A673 (cell line): ENCODE measurements at regions not wholly inside any gene's neighbourhood (a gene's known extent, or its start where the extent isn't known, plus 50 kb on each side); places are given as distances from the start of the nearest gene placed in this dataset.

Source experiments
- BruUV-seq: library from RNA; stranded (reverse); fragments of 400-500 nt; replicated peaks from 2 replicates; lab custom pipeline; 2021; lab: Mats Ljungman, UMichigan
- CTCF ChIA-PET: fragments of 300-600 bp; sonication (Branson Sonifier 250); formaldehyde crosslinking; loops from one replicate; lab custom pipeline; 2022; ENCODE audit warnings: antibody characterized with exemption; lab: Charles Lee
- POLR2A ChIA-PET: fragments of 300-600 bp; sonication (Branson Sonifier 250); formaldehyde crosslinking; loops from one replicate; lab custom pipeline; 2022; ENCODE audit warnings: antibody characterized with exemption; ENCODE audit not compliant: low non-redundant PET; lab: Charles Lee
- DNase-seq: peaks from one replicate; pipeline ENCODE4 v3.0.0-alpha.2; 2015; ENCODE audit warnings: low spot score
- H3K27ac ChIP-seq: fragments of 200-600 bp; sonication (generic); 2 replicates; pipeline ENCODE4 v1.5.1; 2016; ENCODE audit warnings: mixed run types, low read depth, mild to moderate bottlenecking, mixed read lengths, antibody characterized with exemption, low read length; ENCODE audit not compliant: poor library complexity, severe bottlenecking
- H3K27me3 ChIP-seq: fragments of 200-600 bp; sonication (generic); replicated peaks from 2 replicates; pipeline ENCODE4 v1.6.1; 2017; ENCODE audit warnings: mixed run types, low read depth, mild to moderate bottlenecking, mixed read lengths, antibody characterized with exemption, low read length; ENCODE audit not compliant: insufficient read depth, poor library complexity
- H3K36me3 ChIP-seq: fragments of 200-600 bp; sonication (generic); 2 replicates; pipeline ENCODE4 v1.6.1; 2016; ENCODE audit warnings: mixed run types, mild to moderate bottlenecking, mixed read lengths, antibody characterized with exemption, low read length; ENCODE audit not compliant: insufficient read depth, poor library complexity, severe bottlenecking
- H3K4me1 ChIP-seq: fragments of 200-600 bp; sonication (generic); 2 replicates; pipeline ENCODE4 v1.6.1; 2017; ENCODE audit warnings: mixed run types, mild to moderate bottlenecking, mixed read lengths, antibody characterized with exemption, low read length; ENCODE audit not compliant: insufficient read depth, poor library complexity, severe bottlenecking
- H3K4me3 ChIP-seq: fragments of 200-600 bp; sonication (generic); 2 replicates; pipeline ENCODE4 v1.5.1; 2016; ENCODE audit warnings: low read depth, mixed run types, mild to moderate bottlenecking, mixed read lengths, low read length; ENCODE audit not compliant: poor library complexity, severe bottlenecking
- H3K9me3 ChIP-seq: fragments of 200-600 bp; sonication (generic); 2 replicates; pipeline ENCODE4 v1.6.1; 2016; ENCODE audit warnings: mixed run types, low read depth, mild to moderate bottlenecking, mixed read lengths, antibody characterized with exemption, low read length; ENCODE audit not compliant: poor library complexity, severe bottlenecking
- CTCF ChIP-seq: fragments of 300-800, 200-600 bp; sonication (generic); conservative IDR thresholded peaks from 2 replicates; pipeline ENCODE4 v1.5.1; 2017; ENCODE audit warnings: low read depth, mild to moderate bottlenecking, antibody characterized with exemption, low read length, moderate library complexity, mixed read lengths
- EZH2 ChIP-seq: fragments of 200-600 bp; sonication (generic); IDR thresholded peaks from 2 replicates; pipeline ENCODE4 v1.6.1; 2017; ENCODE audit warnings: borderline replicate concordance, low read depth, mild to moderate bottlenecking, mixed read lengths, antibody characterized with exemption, low read length; ENCODE audit not compliant: poor library complexity, severe bottlenecking
- intact Hi-C: fragments of 100-400 bp; cut with micrococcal nuclease; formaldehyde crosslinking; loops from one replicate; pipeline ENCODE4 v1.10.0; 2022; ENCODE audit not compliant: unreplicated experiment

- H3K9me3 ChIP-seq: no peaks in the 10 kb centered on the region
Measured at GRCh38 chr14:71527838-71528237, 404.4 kb upstream of the RGS6 start.

GRCh38 chr14:71529848-71530247, 402.4 kb upstream of the RGS6 start:
- ChIA-PET POLR2A (no interaction called here), CTCF (no interaction called here)
- DNase-seq: peak; percentile 42
- no TSS peak for BruUV-seq
- H3K4me3 ChIP-seq: no peak overlapping the region
- intact Hi-C loops: no loop called here
- TF ChIP-seq EZH2: no peak
- no peak for TF ChIP-seq CTCF
- no peaks in the 10 kb centered on the region for H3K36me3 ChIP-seq
- no peaks in the 10 kb centered on the region for H3K27me3 ChIP-seq
- peaks cover 53% of the 10 kb centered on the region for H3K4me1 ChIP-seq
- H3K27ac ChIP-seq: no peak overlapping the region
- no peaks in the 10 kb centered on the region for H3K9me3 ChIP-seq

More at GRCh38 chr14:71527838-71528237, 404.4 kb upstream of the RGS6 start:
- intact Hi-C loops: no loop called here
- Histone ChIP-seq H3K4me1 (peaks cover 67% of the 10 kb centered on the region), H3K4me3 (no peak overlapping the region), H3K36me3 (no peaks in the 10 kb centered on the region), H3K27ac (no peak overlapping the region), H3K27me3 (no peaks in the 10 kb centered on the region)
- ChIA-PET POLR2A (interaction anchor here (0.6 kb wide), 1 partner anchor 89 kb away, joined by 3 read pairs; no protein-coding TSS in a partner anchor), CTCF (no interaction called here)
- BruUV-seq: no TSS peak
- TF ChIP-seq CTCF (no peak), EZH2 (no peak)
- peak; percentile 40 for DNase-seq

- intact Hi-C loops: no loop called here
- CTCF ChIA-PET: no interaction called here
- Histone ChIP-seq H3K9me3 (no peaks in the 10 kb centered on the region), H3K27me3 (no peaks in the 10 kb centered on the region), H3K27ac (no peak overlapping the region), H3K36me3 (no peaks in the 10 kb centered on the region), H3K4me3 (no peak overlapping the region), H3K4me1 (peaks cover 53% of the 10 kb centered on the region)
- POLR2A ChIA-PET: interaction anchor here (0.5 kb wide), 1 partner anchor 352 kb away, joined by 3 read pairs; no protein-coding TSS in a partner anchor
- BruUV-seq: no TSS peak
- TF ChIP-seq EZH2: no peak
- TF ChIP-seq CTCF: no peak
- no peak for DNase-seq
Measured at GRCh38 chr14:71532344-71532743, 399.9 kb upstream of the RGS6 start.
